GM23248 (cell line): ENCODE measurements at regions not wholly inside any gene's neighbourhood (a gene's known extent, or its start where the extent isn't known, plus 50 kb on each side); places are given as distances from the start of the nearest gene placed in this dataset.

Experiments used
- DNase-seq: peaks from one replicate; pipeline ENCODE4 v3.0.0-alpha.2; 2015
- H2AFZ ChIP-seq: fragments of 200-600 bp; sonication (generic); 2 replicates; pipeline ENCODE4 v1.6.1; 2016; ENCODE audit warnings: antibody characterized with exemption
- H3F3A ChIP-seq: fragments of 200-600 bp; sonication (generic); 2 replicates; pipeline ENCODE4 v1.6.1; 2016; ENCODE audit warnings: mild to moderate bottlenecking, antibody characterized with exemption, mixed run types; ENCODE audit not compliant: insufficient read depth
- H3K27ac ChIP-seq: fragments of 200-600 bp; sonication (generic); 2 replicates; pipeline ENCODE4 v1.5.1; 2016; ENCODE audit warnings: mild to moderate bottlenecking
- H3K27me3 ChIP-seq: fragments of 200-600 bp; sonication (generic); replicated peaks from 2 replicates; pipeline ENCODE4 v1.6.1; 2016; ENCODE audit warnings: mild to moderate bottlenecking; ENCODE audit not compliant: insufficient read depth
- H3K36me3 ChIP-seq: fragments of 200-600 bp; sonication (generic); 2 replicates; pipeline ENCODE4 v1.6.1; 2016; ENCODE audit warnings: low read depth, mild to moderate bottlenecking
- H3K4me1 ChIP-seq: fragments of 200-600 bp; sonication (generic); 2 replicates; pipeline ENCODE4 v1.6.1; 2016; ENCODE audit warnings: mild to moderate bottlenecking; ENCODE audit not compliant: insufficient read depth
- H3K4me2 ChIP-seq: fragments of 200-600 bp; sonication (generic); one replicate; pipeline ENCODE4 v1.6.1; 2016; ENCODE audit warnings: mild to moderate bottlenecking; ENCODE audit not compliant: unreplicated experiment
- H3K4me3 ChIP-seq: fragments of 200-600 bp; sonication (generic); 2 replicates; pipeline ENCODE4 v1.5.1; 2016; ENCODE audit warnings: mild to moderate bottlenecking
- H3K79me2 ChIP-seq: fragments of 200-600 bp; sonication (generic); 2 replicates; pipeline ENCODE4 v1.6.1; 2016; ENCODE audit warnings: mild to moderate bottlenecking; ENCODE audit not compliant: insufficient read depth
- H3K9ac ChIP-seq: fragments of 200-600 bp; sonication (generic); 2 replicates; pipeline ENCODE4 v1.6.1; 2016; ENCODE audit warnings: mild to moderate bottlenecking
- H3K9me2 ChIP-seq: fragments of 200-600 bp; sonication (generic); 2 replicates; pipeline ENCODE4 v1.6.1; 2016; ENCODE audit warnings: mixed run types, mild to moderate bottlenecking, moderate library complexity; ENCODE audit not compliant: insufficient read depth
- H3K9me3 ChIP-seq: fragments of 200-600 bp; sonication (generic); one replicate; pipeline ENCODE4 v1.6.1; 2017; ENCODE audit warnings: low read depth
- H4K20me1 ChIP-seq: fragments of 200-600 bp; sonication (generic); 2 replicates; pipeline ENCODE4 v1.6.0; 2016; ENCODE audit not compliant: insufficient read depth
- EZH2 ChIP-seq: fragments of 200-600 bp; sonication (generic); IDR thresholded peaks from 2 replicates; pipeline ENCODE4 v1.6.1; 2018; ENCODE audit warnings: antibody characterized with exemption, mild to moderate bottlenecking; ENCODE audit not compliant: insufficient read depth, poor library complexity, severe bottlenecking
- EZH2phosphoT487 ChIP-seq: fragments of 200-600 bp; sonication (generic); IDR thresholded peaks from 2 replicates; pipeline ENCODE4 v1.6.1; 2018; ENCODE audit warnings: antibody characterized with exemption, moderate library complexity, mild to moderate bottlenecking, low read depth; ENCODE audit not compliant: insufficient read depth
- WGBS, 2 experiments: methylation state at CpG; one replicate each; pipeline ENCODE4 v1.1.6; 2015 to 2017; ENCODE audit warnings: low lambda C conversion rate in 2 of 2, low coverage in 1 of 2; ENCODE audit errors: missing lambda C conversion rate in 2 of 2; 5-methylcytosine and 5-hydroxymethylcytosine counted together
- in situ Hi-C: fragments of 300-500 bp; cut with MboI; formaldehyde crosslinking; loops from 2 replicates; pipeline ENCODE4 v1.15.0; 2020

DNA sequence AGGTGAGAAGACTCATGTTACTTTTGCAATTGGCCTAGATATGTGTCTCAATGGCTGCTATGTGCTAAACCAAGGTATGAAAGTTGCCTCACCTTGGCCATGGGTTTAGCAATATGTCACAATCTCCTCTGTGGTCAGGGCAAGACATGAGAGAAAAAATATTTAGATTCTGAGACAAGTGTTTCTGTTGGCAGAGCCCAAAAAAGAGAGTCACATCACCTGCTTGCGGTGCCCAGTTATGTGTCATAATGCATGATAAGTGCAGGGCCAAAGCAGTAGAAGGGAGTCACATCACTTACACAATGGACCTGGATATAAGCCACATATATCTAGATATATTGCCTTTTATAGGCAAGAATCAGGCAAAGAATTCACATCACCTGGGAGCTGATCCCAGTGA is 894.1 kb upstream of the AMELY start:
- in situ Hi-C loops, result no loop called here
- no peak overlapping the region for H3K4me2 ChIP-seq
- TF ChIP-seq EZH2phosphoT487, result no peak
- no peak for TF ChIP-seq EZH2
- H3F3A ChIP-seq, result no peaks in the 10 kb centered on the region
- DNase-seq, result no peak
- H3K36me3 ChIP-seq, result no peaks in the 10 kb centered on the region
- no peak overlapping the region for H2AFZ ChIP-seq
- no peak overlapping the region for H3K27ac ChIP-seq
- H3K9ac ChIP-seq, result no peak overlapping the region
- no peaks in the 10 kb centered on the region for H3K79me2 ChIP-seq
- WGBS, 2 experiments, result 90 to 100% methylated on average over 1 of the region's 1 CpG
- H4K20me1 ChIP-seq, result no peaks in the 10 kb centered on the region
- peaks cover 13% of the 10 kb centered on the region for H3K4me1 ChIP-seq
- no peak overlapping the region for H3K4me3 ChIP-seq
- no peaks in the 10 kb centered on the region for H3K9me2 ChIP-seq
- no peaks in the 10 kb centered on the region for H3K9me3 ChIP-seq
- H3K27me3 ChIP-seq, result no peaks in the 10 kb centered on the region

DNA sequence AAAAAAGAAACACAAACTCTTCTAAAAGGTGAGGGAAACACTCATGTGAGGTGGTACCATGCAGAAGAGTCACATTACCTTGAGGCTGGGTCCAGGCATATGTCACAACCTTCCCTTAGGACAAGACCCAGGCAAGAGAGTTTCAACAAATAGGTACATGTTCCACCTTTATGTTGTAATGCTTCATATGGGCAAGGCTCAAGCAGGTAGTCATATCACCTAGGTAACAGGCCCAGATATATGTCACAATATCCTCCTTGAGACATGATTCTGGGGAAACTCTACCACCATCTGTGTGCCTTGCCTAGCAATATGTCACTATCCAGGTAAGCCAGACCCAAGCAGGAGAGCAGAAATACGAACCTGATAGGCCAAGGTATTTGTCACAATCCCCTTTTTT is 892.2 kb upstream of the AMELY start:
- no peaks in the 10 kb centered on the region for H4K20me1 ChIP-seq
- H3K4me3 ChIP-seq, result no peak overlapping the region
- no peak overlapping the region for H2AFZ ChIP-seq
- WGBS, 2 experiments, result 83% methylated on average over 1 of the region's 1 CpG; no CpG with 5 or more reads in 1 of the 2 experiments
- no peaks in the 10 kb centered on the region for H3K9me2 ChIP-seq
- no peak overlapping the region for H3K4me2 ChIP-seq
- in situ Hi-C loops, result no loop called here
- no peaks in the 10 kb centered on the region for H3K36me3 ChIP-seq
- H3K4me1 ChIP-seq, result peaks cover 13% of the 10 kb centered on the region
- H3F3A ChIP-seq, result no peaks in the 10 kb centered on the region
- no peak overlapping the region for H3K9ac ChIP-seq
- DNase-seq, result no peak
- H3K79me2 ChIP-seq, result no peaks in the 10 kb centered on the region
- TF ChIP-seq EZH2, result no peak
- no peak for TF ChIP-seq EZH2phosphoT487
- no peaks in the 10 kb centered on the region for H3K27me3 ChIP-seq
- H3K9me3 ChIP-seq, result no peaks in the 10 kb centered on the region
- H3K27ac ChIP-seq, result no peak overlapping the region

DNA sequence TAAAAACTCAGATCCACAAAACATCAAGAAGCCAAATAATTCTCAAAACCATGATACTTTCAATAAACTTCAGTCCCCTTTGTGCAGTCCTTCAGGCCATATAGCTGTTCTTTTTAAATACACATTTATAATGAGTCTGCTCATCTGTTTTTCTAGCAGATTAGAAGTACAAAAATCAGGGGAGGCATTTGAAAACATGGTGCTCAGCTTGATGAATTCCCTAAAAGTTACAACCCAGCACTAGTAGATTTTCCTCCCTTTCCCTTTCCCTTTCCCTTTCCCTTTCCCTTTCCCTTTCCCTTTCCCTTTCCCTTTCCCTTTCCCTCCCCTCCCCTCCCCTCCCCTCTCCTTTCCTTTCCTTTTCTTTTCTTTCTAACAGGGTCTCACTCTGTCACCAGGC is 884.6 kb upstream of the AMELY start:
- Histone ChIP-seq H3K4me2 (no peak overlapping the region), H3K9me2 (no peaks in the 10 kb centered on the region), H3K9me3 (no peaks in the 10 kb centered on the region), H2AFZ (no peak overlapping the region), H4K20me1 (no peaks in the 10 kb centered on the region), H3K4me3 (no peak overlapping the region), H3F3A (peaks cover 15% of the 10 kb centered on the region), H3K79me2 (no peaks in the 10 kb centered on the region), H3K27ac (no peak overlapping the region), H3K4me1 (peaks cover 14% of the 10 kb centered on the region), H3K9ac (no peak overlapping the region), H3K36me3 (no peaks in the 10 kb centered on the region), H3K27me3 (no peaks in the 10 kb centered on the region)
- DNase-seq, result no peak
- TF ChIP-seq EZH2phosphoT487 (no peak), EZH2 (no peak)
- in situ Hi-C loops, result no loop called here

DNA sequence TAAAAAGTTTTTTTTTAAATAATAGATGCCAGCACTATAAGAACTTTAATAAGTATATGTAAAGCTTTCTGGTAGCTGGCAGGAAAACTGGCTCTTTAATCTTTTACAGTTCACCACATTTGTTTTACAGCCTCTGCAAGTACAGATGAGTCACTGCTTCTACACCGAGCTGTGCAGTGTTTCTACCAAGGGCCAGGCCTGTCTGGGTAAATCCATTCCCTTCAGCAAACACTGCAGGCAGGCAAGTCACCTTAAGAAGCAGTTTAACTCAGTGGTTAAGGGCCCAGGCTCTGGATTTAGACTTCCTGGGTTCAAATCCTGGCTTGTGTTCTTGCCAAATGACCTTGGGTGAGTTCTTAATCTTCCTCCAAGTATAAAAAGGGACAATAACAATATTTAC is 882.9 kb upstream of the AMELY start:
- Histone ChIP-seq H3K9me3 (no peaks in the 10 kb centered on the region), H4K20me1 (no peaks in the 10 kb centered on the region), H3K4me2 (peak overlapping the region; percentile 21), H3K4me3 (peak overlapping the region; percentile 31; the same call in 1 of the 2 replicates), H3K36me3 (no peaks in the 10 kb centered on the region), H2AFZ (peak overlapping the region; percentile 54; the same call in 1 of the 2 replicates), H3K9ac (peak overlapping the region; percentile 44; the same call in 1 of the 2 replicates), H3K27ac (peak overlapping the region; percentile 70), H3K79me2 (no peaks in the 10 kb centered on the region), H3K27me3 (no peaks in the 10 kb centered on the region), H3K9me2 (no peaks in the 10 kb centered on the region), H3K4me1 (peaks cover 14% of the 10 kb centered on the region), H3F3A (peaks cover 15% of the 10 kb centered on the region)
- no peak for TF ChIP-seq EZH2phosphoT487
- TF ChIP-seq EZH2, result no peak
- WGBS, 2 experiments, result 0 to 7% methylated on average over 1 of the region's 1 CpG
- in situ Hi-C loops, result no loop called here
- peak; percentile 74 for DNase-seq

DNA sequence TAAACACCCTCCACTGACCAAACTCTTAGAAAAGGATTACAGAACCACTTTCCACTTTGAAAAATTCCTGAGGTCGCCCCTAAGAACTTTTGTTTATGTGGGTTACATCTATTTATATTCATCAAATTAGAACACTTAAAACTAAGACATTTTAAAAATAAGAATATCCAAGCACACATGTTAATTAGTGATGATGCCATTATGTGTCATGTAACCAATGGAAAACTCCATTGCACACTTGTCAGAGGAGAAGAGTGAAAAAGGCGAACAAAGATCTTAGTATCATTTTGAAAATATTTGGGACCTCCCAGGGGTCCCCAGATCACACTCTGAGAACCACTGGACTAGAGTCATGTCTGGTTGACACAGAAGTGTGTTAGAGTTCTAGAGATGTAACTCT is 882.4 kb upstream of the AMELY start:
- Histone ChIP-seq H3F3A (peaks cover 15% of the 10 kb centered on the region), H3K36me3 (no peaks in the 10 kb centered on the region), H3K9me2 (no peaks in the 10 kb centered on the region), H2AFZ (peak overlapping the region; percentile 54; the same call in 1 of the 2 replicates), H3K4me2 (peak overlapping the region; percentile 21), H3K27ac (peak overlapping the region; percentile 70), H4K20me1 (no peaks in the 10 kb centered on the region), H3K4me3 (peak overlapping the region; percentile 31; the same call in 1 of the 2 replicates), H3K9ac (peak overlapping the region; percentile 44; the same call in 1 of the 2 replicates), H3K27me3 (no peaks in the 10 kb centered on the region), H3K9me3 (no peaks in the 10 kb centered on the region), H3K4me1 (peaks cover 14% of the 10 kb centered on the region), H3K79me2 (no peaks in the 10 kb centered on the region)
- TF ChIP-seq EZH2, result no peak
- TF ChIP-seq EZH2phosphoT487, result no peak
- peak; percentile 49 for DNase-seq
- WGBS, 2 experiments, result 5% methylated on average over 2 of the region's 2 CpGs
- in situ Hi-C loops, result no loop called here
